Activated T-helper 2 cell treated with anti-CD3 and anti-CD28 coated beads, Interferon-gamma antibody, Interleukin-2, Interleukin-4, amounts not matched to agents 10 μg/mL and 5 μg/mL and 100 μg/mL, durations not matched to agents 14 hours and 24 hours and 36 hours (primary cell): ENCODE measurements at regions not wholly inside any gene's neighbourhood (a gene's known extent, or its start where the extent isn't known, plus 50 kb on each side); places are given as distances from the start of the nearest gene placed in this dataset.

Experiments
- DNase-seq: peaks from one replicate; pipeline ENCODE4 v3.0.0; 2021; ENCODE audit warnings: low spot score
- H3K27ac Mint-ChIP-seq: one replicate; pipeline ENCODE4 v1.8.0; 2021; ENCODE audit warnings: mixed read lengths
- H3K27me3 Mint-ChIP-seq: one replicate; pipeline ENCODE4 v1.8.0; 2021; ENCODE audit warnings: low read depth, mixed read lengths
- H3K36me3 Mint-ChIP-seq: one replicate; pipeline ENCODE4 v1.8.0; 2021; ENCODE audit warnings: low read depth, mixed read lengths
- H3K4me1 Mint-ChIP-seq: one replicate; pipeline ENCODE4 v1.8.0; 2021; ENCODE audit warnings: low read depth, mixed read lengths
- H3K4me3 Mint-ChIP-seq: one replicate; pipeline ENCODE4 v1.8.0; 2021; ENCODE audit warnings: low read depth, mild to moderate bottlenecking, moderate library complexity, mixed read lengths
- H3K9me3 Mint-ChIP-seq: one replicate; pipeline ENCODE4 v1.8.0; 2021; ENCODE audit warnings: mixed read lengths
- intact Hi-C: fragments of 100-400 bp; cut with micrococcal nuclease; formaldehyde crosslinking; loops from one replicate; pipeline ENCODE4 v1.15.1; 2023

GRCh38 chr2:234823196-234823876 is 128.5 kb upstream of the SH3BP4 start:
- no peak overlapping the region for H3K4me3 Mint-ChIP-seq
- H3K9me3 Mint-ChIP-seq, result no peaks in the 10 kb centered on the region
- DNase-seq, result no peak
- H3K4me1 Mint-ChIP-seq, result no peaks in the 10 kb centered on the region
- intact Hi-C loops, result no loop called here
- no peaks in the 10 kb centered on the region for H3K27me3 Mint-ChIP-seq
- no peak overlapping the region for H3K27ac Mint-ChIP-seq
- no peaks in the 10 kb centered on the region for H3K36me3 Mint-ChIP-seq

GRCh38 chr2:234821946-234822475 is 129.8 kb upstream of the SH3BP4 start:
- no peaks in the 10 kb centered on the region for H3K27me3 Mint-ChIP-seq

DNA sequence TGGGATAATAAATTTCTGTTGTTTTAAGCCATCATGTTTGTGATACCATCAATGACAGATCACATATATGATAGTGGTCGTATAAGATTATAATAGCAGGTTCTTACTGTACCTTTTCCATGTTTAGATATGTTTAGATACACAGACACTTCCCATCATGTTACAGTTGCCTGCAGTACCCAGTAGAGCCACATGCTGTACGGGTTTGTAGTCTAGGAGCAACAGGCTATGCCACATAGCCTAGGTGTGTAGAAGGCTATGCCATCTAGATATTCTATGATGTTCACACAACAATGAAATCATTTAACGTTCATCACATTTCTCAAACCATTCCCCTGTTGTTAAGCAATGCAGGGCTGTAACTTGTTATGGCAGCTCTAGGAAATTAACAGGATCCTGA is 132.9 kb upstream of the SH3BP4 start:
- Mint-ChIP-seq H3K27me3 (no peaks in the 10 kb centered on the region), H3K27ac (no peak overlapping the region), H3K4me3 (no peak overlapping the region), H3K9me3 (no peaks in the 10 kb centered on the region), H3K36me3 (no peaks in the 10 kb centered on the region), H3K4me1 (no peaks in the 10 kb centered on the region)
- no peak for DNase-seq
- intact Hi-C loops, result no loop called here

More at GRCh38 chr2:234821946-234822475, 129.8 kb upstream of the SH3BP4 start:
- no peak overlapping the region for H3K4me3 Mint-ChIP-seq
- no peaks in the 10 kb centered on the region for H3K4me1 Mint-ChIP-seq
- H3K27ac Mint-ChIP-seq, result no peak overlapping the region
- no peaks in the 10 kb centered on the region for H3K9me3 Mint-ChIP-seq
- intact Hi-C loops, result no loop called here
- no peak for DNase-seq
- no peaks in the 10 kb centered on the region for H3K36me3 Mint-ChIP-seq

DNA sequence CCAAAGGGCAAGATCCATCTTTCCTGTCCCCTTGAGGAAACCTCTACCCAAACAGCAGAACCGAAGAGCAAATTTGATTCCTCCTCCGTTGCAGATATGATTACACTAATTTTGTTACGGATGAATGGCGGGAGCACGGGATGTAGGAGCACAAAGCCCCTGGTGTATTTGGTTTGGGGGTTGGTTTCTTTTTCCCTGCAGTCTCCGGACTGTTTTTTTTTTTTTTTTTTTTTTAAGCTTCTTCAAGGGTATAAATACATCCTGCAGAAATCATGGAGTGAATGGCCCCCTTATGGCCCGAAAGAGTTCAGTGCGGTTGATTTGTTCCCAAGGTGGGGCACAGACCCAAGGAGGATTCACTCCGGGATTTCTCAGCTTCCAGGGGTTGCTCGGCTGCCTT is 135.3 kb upstream of the SH3BP4 start:
- H3K27ac Mint-ChIP-seq, result no peak overlapping the region
- no peaks in the 10 kb centered on the region for H3K4me1 Mint-ChIP-seq
- no peak overlapping the region for H3K4me3 Mint-ChIP-seq
- DNase-seq, result no peak
- intact Hi-C loops, result no loop called here
- H3K36me3 Mint-ChIP-seq, result no peaks in the 10 kb centered on the region
- H3K9me3 Mint-ChIP-seq, result no peaks in the 10 kb centered on the region
- no peaks in the 10 kb centered on the region for H3K27me3 Mint-ChIP-seq

DNA sequence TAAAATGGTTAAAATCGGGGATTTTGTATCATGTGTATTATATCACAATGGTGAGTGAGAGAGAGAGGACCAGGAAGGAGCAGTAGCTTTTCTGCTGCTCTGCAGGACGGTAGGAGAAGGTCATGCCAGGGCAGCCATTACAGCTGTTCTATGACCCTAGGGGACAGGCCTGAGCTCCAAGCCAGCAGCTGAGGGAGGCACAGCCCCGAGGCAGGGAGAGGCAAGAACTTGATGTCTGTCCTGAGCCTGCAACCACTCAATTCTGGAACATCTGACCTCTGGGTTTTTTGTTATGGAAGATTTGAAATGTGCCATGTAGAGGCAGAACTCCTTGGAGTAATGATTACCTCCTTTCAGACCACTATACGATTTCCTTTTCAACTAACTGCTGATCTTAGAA is 135.8 kb upstream of the SH3BP4 start:
- H3K36me3 Mint-ChIP-seq, result no peaks in the 10 kb centered on the region
- H3K27me3 Mint-ChIP-seq, result no peaks in the 10 kb centered on the region
- no peaks in the 10 kb centered on the region for H3K4me1 Mint-ChIP-seq
- intact Hi-C loops, result no loop called here
- H3K27ac Mint-ChIP-seq, result no peak overlapping the region
- no peaks in the 10 kb centered on the region for H3K9me3 Mint-ChIP-seq
- DNase-seq, result no peak
- H3K4me3 Mint-ChIP-seq, result no peak overlapping the region

DNA sequence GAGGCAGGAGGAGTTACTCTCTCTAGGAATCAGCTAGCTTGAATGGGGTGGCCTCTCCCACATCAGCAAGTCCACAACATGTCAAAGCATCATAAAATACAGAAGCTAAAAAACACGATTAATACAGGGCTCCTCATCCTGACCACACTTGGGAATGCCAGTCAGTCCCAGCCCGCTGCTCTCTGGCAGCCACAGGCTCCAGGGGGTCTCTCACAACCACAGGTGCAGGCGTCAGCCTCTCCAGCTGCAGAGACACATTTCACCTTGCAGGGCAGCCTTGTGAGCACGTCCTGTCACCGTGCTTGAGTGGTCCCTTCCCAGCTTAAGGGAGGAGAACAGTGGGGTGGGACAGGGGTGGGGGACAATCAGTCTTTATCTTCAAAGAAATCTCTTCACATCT is 137.4 kb upstream of the SH3BP4 start:
- Mint-ChIP-seq H3K27me3 (peaks cover 4% of the 10 kb centered on the region), H3K4me3 (no peak overlapping the region), H3K4me1 (no peaks in the 10 kb centered on the region), H3K9me3 (no peaks in the 10 kb centered on the region), H3K27ac (no peak overlapping the region), H3K36me3 (no peaks in the 10 kb centered on the region)
- no peak for DNase-seq
- intact Hi-C loops, result no loop called here

- Mint-ChIP-seq H3K4me1 (no peaks in the 10 kb centered on the region), H3K4me3 (no peak overlapping the region), H3K36me3 (no peaks in the 10 kb centered on the region), H3K27me3 (peaks cover 7% of the 10 kb centered on the region), H3K9me3 (no peaks in the 10 kb centered on the region), H3K27ac (no peak overlapping the region)
- intact Hi-C loops, result no loop called here
- no peak for DNase-seq
Observed at GRCh38 chr2:234812851-234813250, 139.0 kb upstream of the SH3BP4 start.

DNA sequence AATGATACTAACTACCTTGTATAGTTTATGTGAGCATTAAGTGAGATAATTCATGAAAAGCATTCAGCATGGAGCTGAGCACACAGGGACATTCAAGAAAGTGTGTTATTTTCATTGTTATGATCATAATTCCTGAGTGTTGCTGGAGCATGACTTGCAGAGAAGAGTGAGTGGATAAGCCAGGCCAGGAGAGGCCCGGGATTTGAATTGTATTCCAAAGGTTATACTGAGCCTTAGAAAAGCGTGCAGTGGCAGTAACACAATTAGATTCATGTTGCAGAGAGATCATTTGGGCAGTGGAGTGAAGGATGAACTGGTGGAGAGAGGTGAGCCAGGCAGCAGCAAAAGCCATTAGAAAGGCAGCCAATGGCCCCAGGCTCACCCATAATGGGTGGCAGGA is 142.9 kb upstream of the SH3BP4 start:
- no peak overlapping the region for H3K27ac Mint-ChIP-seq
- intact Hi-C loops, result no loop called here
- DNase-seq, result no peak
- no peaks in the 10 kb centered on the region for H3K9me3 Mint-ChIP-seq
- no peak overlapping the region for H3K4me3 Mint-ChIP-seq
- no peaks in the 10 kb centered on the region for H3K36me3 Mint-ChIP-seq
- H3K4me1 Mint-ChIP-seq, result no peaks in the 10 kb centered on the region
- H3K27me3 Mint-ChIP-seq, result peaks cover 10% of the 10 kb centered on the region

- no peaks in the 10 kb centered on the region for H3K9me3 Mint-ChIP-seq
- no peaks in the 10 kb centered on the region for H3K4me1 Mint-ChIP-seq
- H3K36me3 Mint-ChIP-seq, result no peaks in the 10 kb centered on the region
- peaks cover 10% of the 10 kb centered on the region for H3K27me3 Mint-ChIP-seq
- H3K27ac Mint-ChIP-seq, result no peak overlapping the region
- H3K4me3 Mint-ChIP-seq, result no peak overlapping the region
- intact Hi-C loops, result no loop called here
- DNase-seq, result no peak
Observed at GRCh38 chr2:234806818-234807217, 145.0 kb upstream of the SH3BP4 start.

DNA sequence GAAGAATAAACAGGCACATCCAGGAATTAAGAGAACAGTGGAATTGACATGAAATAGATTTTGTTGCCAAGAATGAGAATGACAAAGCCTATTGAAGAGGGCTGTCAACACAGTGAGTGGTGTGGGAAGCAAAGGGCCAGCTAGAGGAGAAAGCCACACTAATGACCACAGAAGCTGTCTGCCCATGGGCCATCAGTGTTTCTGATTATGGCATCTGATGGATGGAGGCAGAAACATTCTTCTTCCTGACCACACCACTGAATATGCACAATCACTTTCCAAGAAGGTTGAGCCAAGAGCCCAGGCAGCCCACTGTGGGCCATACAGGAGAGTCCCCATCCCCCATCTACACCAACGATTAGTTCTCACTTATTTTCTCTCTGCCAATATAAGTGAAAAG is 146.0 kb upstream of the SH3BP4 start:
- Mint-ChIP-seq H3K36me3 (no peaks in the 10 kb centered on the region), H3K4me3 (no peak overlapping the region), H3K27ac (no peak overlapping the region), H3K4me1 (no peaks in the 10 kb centered on the region), H3K9me3 (no peaks in the 10 kb centered on the region), H3K27me3 (peaks cover 10% of the 10 kb centered on the region)
- intact Hi-C loops, result no loop called here
- no peak for DNase-seq

DNA sequence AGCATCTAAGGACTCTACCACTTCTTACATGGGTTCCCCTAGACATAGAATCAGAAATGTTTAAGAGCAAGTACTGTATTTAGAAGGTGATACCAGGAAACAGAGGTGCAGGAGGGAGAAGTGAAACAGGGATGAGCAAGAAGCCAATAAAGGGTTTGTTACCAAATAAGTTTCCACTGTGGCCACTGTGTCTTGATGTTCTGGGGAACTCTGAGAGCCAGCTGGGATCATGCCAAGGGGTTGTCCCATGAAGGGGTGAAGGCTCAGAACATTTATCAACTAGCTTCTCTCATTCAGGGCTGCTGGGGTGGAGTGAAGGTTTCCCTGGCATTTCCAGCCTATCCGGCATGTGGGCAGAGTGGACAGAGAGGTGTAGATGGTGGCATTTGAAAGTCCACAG is 147.1 kb upstream of the SH3BP4 start:
- Mint-ChIP-seq H3K27ac (no peak overlapping the region), H3K36me3 (no peaks in the 10 kb centered on the region), H3K4me1 (no peaks in the 10 kb centered on the region), H3K9me3 (no peaks in the 10 kb centered on the region), H3K27me3 (peaks cover 8% of the 10 kb centered on the region), H3K4me3 (no peak overlapping the region)
- DNase-seq, result no peak
- intact Hi-C loops, result no loop called here

DNA sequence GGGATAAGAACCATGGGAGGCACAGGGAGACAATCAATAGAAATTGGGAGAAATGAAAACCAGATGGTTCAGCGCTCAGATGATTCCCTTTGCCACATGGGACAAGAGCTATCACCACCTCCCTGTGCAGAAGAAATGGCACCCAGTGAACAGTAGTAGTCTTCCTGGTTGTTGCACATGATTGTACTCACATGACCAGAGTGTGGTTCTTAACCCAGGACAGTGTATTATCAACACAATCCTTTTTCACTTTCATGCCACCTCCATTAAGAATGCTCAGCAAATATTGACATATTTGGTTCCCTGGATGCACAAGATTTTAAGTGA is 149.0 kb upstream of the SH3BP4 start:
- peaks cover 3% of the 10 kb centered on the region for H3K27me3 Mint-ChIP-seq
- H3K36me3 Mint-ChIP-seq, result no peaks in the 10 kb centered on the region
- intact Hi-C loops, result no loop called here
- no peaks in the 10 kb centered on the region for H3K9me3 Mint-ChIP-seq
- H3K4me1 Mint-ChIP-seq, result no peaks in the 10 kb centered on the region
- no peak overlapping the region for H3K4me3 Mint-ChIP-seq
- DNase-seq, result no peak
- no peak overlapping the region for H3K27ac Mint-ChIP-seq

DNA sequence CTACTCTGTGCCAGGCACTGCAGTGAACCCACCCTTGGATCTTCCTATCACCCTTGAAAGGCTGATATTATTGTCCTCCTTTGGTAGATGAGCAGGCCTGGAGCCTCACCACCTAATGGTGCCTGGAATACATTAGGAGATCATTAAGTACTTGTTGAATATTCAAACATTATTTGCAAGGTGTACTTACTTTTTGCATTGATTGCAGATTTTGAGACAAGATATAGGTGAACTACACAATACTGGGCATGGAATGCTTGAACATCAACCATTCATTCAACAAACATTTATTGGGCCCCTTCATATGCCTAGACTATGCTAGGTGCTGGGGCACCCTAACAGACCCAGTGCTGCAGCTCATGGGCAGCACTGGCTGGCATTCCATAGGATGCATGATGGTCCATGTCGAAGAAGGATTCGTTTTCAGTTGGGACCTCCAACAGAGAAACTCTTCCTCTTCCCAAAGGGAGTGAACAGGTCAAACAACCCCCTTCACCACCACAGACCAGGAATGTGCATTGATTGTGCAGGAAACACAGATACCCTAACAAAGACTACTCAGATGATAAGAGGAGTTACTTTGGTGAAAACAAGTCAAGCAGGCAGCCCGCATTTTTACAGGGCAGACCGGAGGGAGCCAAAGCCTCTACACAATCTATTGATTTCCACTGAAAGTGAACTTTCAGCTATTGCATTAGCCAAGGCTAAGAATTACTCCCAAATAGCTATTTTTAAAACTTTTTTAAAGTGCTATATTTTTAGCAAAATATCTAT is 149.6 kb upstream of the SH3BP4 start:
- Mint-ChIP-seq H3K36me3 (no peaks in the 10 kb centered on the region), H3K27me3 (peaks cover 3% of the 10 kb centered on the region), H3K4me3 (no peak overlapping the region), H3K9me3 (no peaks in the 10 kb centered on the region), H3K27ac (no peak overlapping the region), H3K4me1 (no peaks in the 10 kb centered on the region)
- no peak for DNase-seq
- intact Hi-C loops, result no loop called here
